H54 (cell line): ENCODE measurements at regions not wholly inside any gene's neighbourhood (a gene's known extent, or its start where the extent isn't known, plus 50 kb on each side); places are given as distances from the start of the nearest gene placed in this dataset.

Source experiments
- DNase-seq: peaks from one replicate; pipeline ENCODE4 v3.0.0; 2011; ENCODE audit warnings: low spot score, mixed read lengths; ENCODE audit not compliant: insufficient read length
- FAIRE-seq: peaks from 3 replicates; lab custom pipeline; 2011; peaks lifted over from hg19 to GRCh38; lab: Jason Lieb, UNC
- POLR2A ChIP-seq: IDR thresholded peaks from 2 replicates; pipeline ENCODE4 v1.6.1; 2011; ENCODE audit warnings: low read depth, mild to moderate bottlenecking, low read length

GRCh38 chr1:198472997-198473396, 67.5 kb downstream of the ATP6V1G3 start:
- FAIRE-seq, result no peak
- DNase-seq, result no peak
- TF ChIP-seq POLR2A, result no peak

GRCh38 chr1:198472119-198472518, 68.4 kb downstream of the ATP6V1G3 start:
- no peak for FAIRE-seq

GRCh38 chr1:198467907-198468306, 72.6 kb downstream of the ATP6V1G3 start:
- FAIRE-seq (no peak), DNase-seq (no peak)

More at GRCh38 chr1:198472119-198472518, 68.4 kb downstream of the ATP6V1G3 start:
- no peak for DNase-seq
- no peak for TF ChIP-seq POLR2A

GRCh38 chr1:198467342-198467741, 73.1 kb downstream of the ATP6V1G3 start:
- no peak for DNase-seq
- FAIRE-seq, result no peak

More at GRCh38 chr1:198467907-198468306, 72.6 kb downstream of the ATP6V1G3 start:
- no peak for TF ChIP-seq POLR2A

GRCh38 chr1:198465201-198466144, 75.0 kb downstream of the ATP6V1G3 start:
- no peak for TF ChIP-seq POLR2A
- DNase-seq, result no peak
- peak; percentile 82 for FAIRE-seq

More at GRCh38 chr1:198467342-198467741, 73.1 kb downstream of the ATP6V1G3 start:
- no peak for TF ChIP-seq POLR2A

- DNase-seq, result no peak
- FAIRE-seq, result no peak
- no peak for TF ChIP-seq POLR2A
These were observed 76.8 kb downstream of the ATP6V1G3 start for GRCh38 chr1:198463709-198464108.

GRCh38 chr1:198462365-198463019, 78.0 kb downstream of the ATP6V1G3 start:
- peak; percentile 90 for FAIRE-seq

GRCh38 chr1:198455966-198456365, 84.5 kb downstream of the ATP6V1G3 start:
- no peak for DNase-seq
- no peak for TF ChIP-seq POLR2A
- no peak for FAIRE-seq

More at GRCh38 chr1:198462365-198463019, 78.0 kb downstream of the ATP6V1G3 start:
- DNase-seq, result no peak
- TF ChIP-seq POLR2A, result no peak

GRCh38 chr1:198449727-198450433, 90.6 kb downstream of the ATP6V1G3 start:
- TF ChIP-seq POLR2A, result no peak
- FAIRE-seq (peak; percentile 45), DNase-seq (no peak)

- FAIRE-seq (peak; percentile 82), DNase-seq (no peak)
These were observed 91.2 kb downstream of the ATP6V1G3 start for GRCh38 chr1:198449261-198449660.

GRCh38 chr1:198447468-198447867, 93.0 kb downstream of the ATP6V1G3 start:
- FAIRE-seq, result no peak
- no peak for TF ChIP-seq POLR2A
- DNase-seq, result no peak

More at GRCh38 chr1:198449261-198449660, 91.2 kb downstream of the ATP6V1G3 start:
- TF ChIP-seq POLR2A, result no peak

- no peak for TF ChIP-seq POLR2A
- DNase-seq (no peak), FAIRE-seq (no peak)
These were observed 94.6 kb downstream of the ATP6V1G3 start for GRCh38 chr1:198445872-198446271.

- FAIRE-seq (no peak), DNase-seq (no peak)
- no peak for TF ChIP-seq POLR2A
These were observed 95.7 kb downstream of the ATP6V1G3 start for GRCh38 chr1:198444792-198445191.
